ENCODE measurements at regions not wholly inside any gene's neighbourhood (a gene's known extent, or its start where the extent isn't known, plus 50 kb on each side); places are given as distances from the start of the nearest gene placed in this dataset.

DNA sequence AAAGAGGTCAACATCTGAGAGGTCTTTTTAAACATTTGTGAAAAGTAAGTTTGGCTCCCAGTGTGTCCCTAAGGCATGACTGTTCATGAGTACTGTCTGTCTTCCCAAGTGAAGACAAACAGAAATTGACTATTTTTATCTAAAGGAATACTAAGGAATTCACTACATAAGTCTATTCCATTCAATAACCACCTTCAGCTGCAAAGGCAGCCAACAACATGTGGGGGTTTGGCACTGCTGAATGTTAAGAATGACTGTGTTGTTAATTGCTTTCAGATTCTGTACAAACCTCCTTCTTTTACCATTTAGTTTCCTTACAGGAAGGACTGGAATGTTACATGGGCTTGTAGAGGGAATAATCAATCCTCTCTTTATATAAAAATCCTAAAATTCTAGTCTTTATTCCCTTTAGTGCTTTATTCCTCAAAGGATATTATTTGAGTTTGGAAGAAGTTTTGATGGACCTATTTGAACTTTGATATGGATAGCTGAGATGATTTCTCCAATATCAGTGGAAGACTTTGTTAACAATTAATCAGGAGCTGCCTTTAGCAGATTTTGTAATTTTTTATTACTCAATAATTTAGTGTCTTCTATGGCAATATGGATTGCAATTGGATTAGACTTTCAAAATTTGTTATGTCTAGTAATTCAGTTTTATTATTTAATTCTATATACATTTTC, 201.7 kb upstream of the CHRM3 start:
- Mint-ChIP-seq H3K27ac (ENCODE audit: unreplicated experiment) (no peak overlapping the region), H3K36me3 (ENCODE audit: insufficient read depth, unreplicated experiment) (no peaks in the 10 kb centered on the region), H3K9me3 (ENCODE audit: unreplicated experiment) (peaks cover 10% of the 10 kb centered on the region), H3K27me3 (ENCODE audit: insufficient read depth, unreplicated experiment) (no peaks in the 10 kb centered on the region), H3K4me1 (ENCODE audit: low read depth, unreplicated experiment) (no peaks in the 10 kb centered on the region), H3K4me3 (ENCODE audit: unreplicated experiment) (no peak overlapping the region)
- Histone ChIP-seq H3K27me3 (replicated peaks; ENCODE audit: control insufficient read depth, insufficient read depth, low read length) (no peaks in the 10 kb centered on the region), H3K9me3 (no peaks in the 10 kb centered on the region; the same call in none of the 2 replicates), H3K36me3 (ENCODE audit: control insufficient read depth, insufficient read depth, low read length) (no peaks in the 10 kb centered on the region), H3K4me3 (ENCODE audit: low read depth, low read length) (no peak overlapping the region), H3K4me1 (peaks cover 6% of the 10 kb centered on the region; the same call in 1 of the 2 replicates)
- ChIA-PET CTCF (no interaction called here), POLR2A (no interaction called here)
- intact Hi-C loops (cut with micrococcal nuclease; ENCODE audit: unreplicated experiment) = no loop called here
- no TSS peak for BruUV-seq (replicated peaks)
- no peak for DNase-seq
- TF ChIP-seq, protein P1, sequence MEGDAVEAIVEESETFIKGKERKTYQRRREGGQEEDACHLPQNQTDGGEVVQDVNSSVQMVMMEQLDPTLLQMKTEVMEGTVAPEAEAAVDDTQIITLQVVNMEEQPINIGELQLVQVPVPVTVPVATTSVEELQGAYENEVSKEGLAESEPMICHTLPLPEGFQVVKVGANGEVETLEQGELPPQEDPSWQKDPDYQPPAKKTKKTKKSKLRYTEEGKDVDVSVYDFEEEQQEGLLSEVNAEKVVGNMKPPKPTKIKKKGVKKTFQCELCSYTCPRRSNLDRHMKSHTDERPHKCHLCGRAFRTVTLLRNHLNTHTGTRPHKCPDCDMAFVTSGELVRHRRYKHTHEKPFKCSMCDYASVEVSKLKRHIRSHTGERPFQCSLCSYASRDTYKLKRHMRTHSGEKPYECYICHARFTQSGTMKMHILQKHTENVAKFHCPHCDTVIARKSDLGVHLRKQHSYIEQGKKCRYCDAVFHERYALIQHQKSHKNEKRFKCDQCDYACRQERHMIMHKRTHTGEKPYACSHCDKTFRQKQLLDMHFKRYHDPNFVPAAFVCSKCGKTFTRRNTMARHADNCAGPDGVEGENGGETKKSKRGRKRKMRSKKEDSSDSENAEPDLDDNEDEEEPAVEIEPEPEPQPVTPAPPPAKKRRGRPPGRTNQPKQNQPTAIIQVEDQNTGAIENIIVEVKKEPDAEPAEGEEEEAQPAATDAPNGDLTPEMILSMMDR (IDR thresholded peaks at IDR 0.05; ENCODE audit: insufficient read depth in 1 of 2, low read depth in 1 of 2, low read length in 1 of 2, severe bottlenecking in 1 of 2, unreplicated experiment in 1 of 2) = no peak

DNA sequence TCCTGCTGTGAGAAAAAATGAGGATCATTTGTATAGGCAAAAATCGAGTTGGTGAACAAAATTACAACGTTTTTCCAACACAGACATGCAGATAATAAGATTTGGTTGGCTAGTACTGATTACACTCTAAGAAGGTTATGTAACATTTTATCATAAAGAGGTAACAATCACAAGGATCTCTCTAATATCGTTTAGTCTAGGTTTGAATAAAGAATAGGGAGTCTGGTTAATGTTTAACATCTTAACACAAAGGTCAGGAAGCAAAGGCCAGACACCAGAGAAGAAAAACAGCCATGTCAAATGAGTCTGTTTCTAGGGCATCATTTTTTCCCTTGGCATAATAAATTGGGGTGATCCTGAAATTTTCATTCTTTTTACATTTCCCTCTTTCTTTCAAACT, 207.4 kb upstream of the CHRM3 start:
- Histone ChIP-seq H3K4me3 (ENCODE audit: low read depth, low read length) (no peak overlapping the region), H3K4me1 (no peaks in the 10 kb centered on the region), H3K9me3 (no peaks in the 10 kb centered on the region), H3K36me3 (ENCODE audit: control insufficient read depth, insufficient read depth, low read length) (no peaks in the 10 kb centered on the region), H3K27me3 (replicated peaks; ENCODE audit: control insufficient read depth, insufficient read depth, low read length) (no peaks in the 10 kb centered on the region)
- ChIA-PET POLR2A (no interaction called here), CTCF (no interaction called here)
- no peak for DNase-seq
- Mint-ChIP-seq H3K4me3 (ENCODE audit: unreplicated experiment) (no peak overlapping the region), H3K27me3 (ENCODE audit: insufficient read depth, unreplicated experiment) (no peaks in the 10 kb centered on the region), H3K36me3 (ENCODE audit: insufficient read depth, unreplicated experiment) (no peaks in the 10 kb centered on the region), H3K9me3 (ENCODE audit: unreplicated experiment) (no peaks in the 10 kb centered on the region), H3K4me1 (ENCODE audit: low read depth, unreplicated experiment) (no peaks in the 10 kb centered on the region), H3K27ac (ENCODE audit: unreplicated experiment) (no peak overlapping the region)
- TF ChIP-seq, protein P1 (IDR thresholded peaks at IDR 0.05; ENCODE audit: insufficient read depth in 1 of 2, low read depth in 1 of 2, low read length in 1 of 2, severe bottlenecking in 1 of 2, unreplicated experiment in 1 of 2) = no peak
- BruUV-seq (replicated peaks) = no TSS peak
- intact Hi-C loops (cut with micrococcal nuclease; ENCODE audit: unreplicated experiment) = no loop called here

DNA sequence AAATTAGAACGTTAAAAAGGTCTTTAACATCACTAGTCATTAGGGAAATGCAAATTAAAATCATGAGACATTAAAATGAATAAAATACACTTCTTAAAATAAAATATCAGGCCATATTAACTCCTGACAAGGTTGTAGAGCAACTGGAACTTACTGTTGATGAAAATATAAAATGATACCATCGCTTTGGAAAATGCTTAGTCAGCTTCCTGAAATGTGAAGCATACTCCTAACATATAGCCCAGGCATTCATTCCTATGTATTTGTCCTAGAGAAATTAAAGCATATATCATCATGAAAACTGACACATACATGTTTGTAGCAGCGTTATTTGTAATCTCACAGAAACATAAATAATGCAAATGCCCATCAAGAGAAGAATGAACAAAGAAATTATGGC, 211.5 kb upstream of the CHRM3 start:
- no peaks in the 10 kb centered on the region for H3K9me3 Mint-ChIP-seq (ENCODE audit: unreplicated experiment)
- no TSS peak for BruUV-seq (replicated peaks)
- no peaks in the 10 kb centered on the region for H3K27me3 ChIP-seq (replicated peaks; ENCODE audit: control insufficient read depth, insufficient read depth, low read length)
- no peaks in the 10 kb centered on the region for H3K4me1 ChIP-seq
- no peaks in the 10 kb centered on the region for H3K4me1 Mint-ChIP-seq (ENCODE audit: low read depth, unreplicated experiment)
- intact Hi-C loops (cut with micrococcal nuclease; ENCODE audit: unreplicated experiment) = no loop called here
- ChIA-PET CTCF (no interaction called here), POLR2A (no interaction called here)
- no peaks in the 10 kb centered on the region for H3K27me3 Mint-ChIP-seq (ENCODE audit: insufficient read depth, unreplicated experiment)
- H3K36me3 Mint-ChIP-seq (ENCODE audit: insufficient read depth, unreplicated experiment) = no peaks in the 10 kb centered on the region
- no peaks in the 10 kb centered on the region for H3K36me3 ChIP-seq (ENCODE audit: control insufficient read depth, insufficient read depth, low read length)
- TF ChIP-seq, protein P1 (IDR thresholded peaks at IDR 0.05; ENCODE audit: insufficient read depth in 1 of 2, low read depth in 1 of 2, low read length in 1 of 2, severe bottlenecking in 1 of 2, unreplicated experiment in 1 of 2) = no peak
- H3K4me3 ChIP-seq (ENCODE audit: low read depth, low read length) = no peak overlapping the region
- H3K27ac Mint-ChIP-seq (ENCODE audit: unreplicated experiment) = no peak overlapping the region
- no peaks in the 10 kb centered on the region for H3K9me3 ChIP-seq
- H3K4me3 Mint-ChIP-seq (ENCODE audit: unreplicated experiment) = no peak overlapping the region
- DNase-seq = no peak

Measured in Caco-2 (cell line).